Activated CD4-positive, CD25-positive, alpha-beta regulatory T cell (primary cell): ENCODE measurements at regions not wholly inside any gene's neighbourhood (a gene's known extent, or its start where the extent isn't known, plus 50 kb on each side); places are given as distances from the start of the nearest gene placed in this dataset.

Source experiments
- DNase-seq, 4 experiments: peaks; one replicate each; lab custom pipeline; 2025; lab: John Stamatoyannopoulos, UW

GRCh38 chr13:109516186-109516585 is 270.2 kb downstream of the IRS2 start:
- DNase-seq, result no peak

GRCh38 chr13:109510013-109510412 is 276.4 kb downstream of the IRS2 start:
- DNase-seq, result no peak

DNA sequence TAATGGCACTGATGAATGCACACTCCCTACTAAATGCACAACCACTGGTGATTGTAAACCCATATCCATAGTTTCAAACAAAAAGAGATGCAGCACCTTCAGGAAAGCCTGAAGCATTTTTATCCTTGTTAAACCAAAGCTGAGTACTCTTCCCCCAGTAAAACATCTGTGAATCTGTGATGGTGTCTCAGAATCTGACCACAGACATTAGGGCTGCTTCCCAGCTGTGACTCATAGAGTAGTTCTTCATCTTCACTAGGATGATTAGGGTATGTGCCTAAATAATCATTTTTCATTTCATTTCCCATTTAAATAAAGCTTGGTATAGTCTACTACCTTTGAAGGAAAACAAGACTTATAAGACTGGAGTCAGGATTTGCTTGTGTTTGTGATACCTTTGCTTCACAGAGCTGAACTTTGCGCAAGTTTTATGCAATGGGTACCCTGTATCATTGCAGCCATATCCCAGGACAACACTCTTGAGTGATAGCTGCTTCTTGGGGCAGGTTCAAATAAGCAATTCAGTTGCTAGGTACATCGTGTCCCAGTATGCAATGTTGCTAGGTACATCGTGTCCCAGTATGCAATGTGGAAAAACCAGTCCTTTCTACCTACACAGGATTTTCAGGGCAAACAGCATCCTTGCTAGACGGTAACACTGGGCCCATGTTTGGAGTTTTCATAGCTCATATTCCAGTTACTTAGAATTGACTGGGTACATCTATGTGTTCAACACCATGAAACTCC is 277.1 kb downstream of the IRS2 start:
- DNase-seq, result no peak

DNA sequence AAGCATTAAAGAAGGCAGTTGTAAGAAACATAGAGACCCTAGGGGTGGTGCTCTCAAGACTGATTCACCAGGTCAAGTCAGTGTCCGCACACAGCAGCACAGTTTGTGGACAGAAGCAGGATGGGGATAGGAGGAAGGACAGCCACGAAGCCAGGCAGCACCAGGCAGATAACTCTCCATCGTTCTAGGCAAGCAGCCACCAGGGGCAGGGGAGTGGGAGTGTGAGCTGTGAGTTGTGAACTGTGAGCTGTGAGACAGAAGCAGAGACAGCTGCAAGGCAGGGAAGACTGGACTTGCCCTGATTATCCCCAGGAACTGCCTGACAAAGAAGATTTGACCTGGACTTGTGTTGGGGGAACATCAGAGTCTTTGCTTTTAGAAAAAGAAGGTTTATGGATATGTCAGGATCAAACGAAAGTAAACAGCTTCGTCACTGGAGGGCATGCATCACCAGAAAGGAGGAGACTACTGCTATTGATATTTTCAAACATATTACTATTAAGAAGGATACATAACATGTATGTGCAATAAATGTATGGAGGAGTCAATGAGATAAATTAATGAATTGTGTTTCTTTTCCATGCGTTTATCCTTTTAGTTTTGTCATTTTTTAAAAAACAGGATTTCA is 286.1 kb downstream of the IRS2 start:
- no peak for DNase-seq

DNA sequence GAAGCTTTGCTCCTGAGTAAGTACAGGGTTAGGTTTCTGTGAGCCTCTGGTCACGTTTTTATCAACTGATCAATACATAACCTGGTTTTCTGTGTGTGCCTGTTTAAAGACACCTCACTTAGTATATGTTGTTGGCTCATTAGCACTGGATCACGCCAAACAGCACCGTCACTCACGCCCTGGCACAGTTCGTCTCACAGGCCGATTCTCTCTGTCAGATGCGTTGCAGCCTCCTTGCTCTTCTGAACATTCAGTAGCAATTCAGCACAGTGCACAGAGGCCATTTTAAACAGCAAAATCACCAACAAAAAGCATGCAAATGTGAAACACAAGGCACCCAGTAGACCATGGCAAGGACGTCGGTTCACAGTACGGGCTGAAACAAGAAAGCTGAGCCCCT is 288.5 kb downstream of the IRS2 start:
- no peak for DNase-seq

- no peak for DNase-seq
These were observed 290.2 kb downstream of the IRS2 start for GRCh38 chr13:109496216-109496615.

DNA sequence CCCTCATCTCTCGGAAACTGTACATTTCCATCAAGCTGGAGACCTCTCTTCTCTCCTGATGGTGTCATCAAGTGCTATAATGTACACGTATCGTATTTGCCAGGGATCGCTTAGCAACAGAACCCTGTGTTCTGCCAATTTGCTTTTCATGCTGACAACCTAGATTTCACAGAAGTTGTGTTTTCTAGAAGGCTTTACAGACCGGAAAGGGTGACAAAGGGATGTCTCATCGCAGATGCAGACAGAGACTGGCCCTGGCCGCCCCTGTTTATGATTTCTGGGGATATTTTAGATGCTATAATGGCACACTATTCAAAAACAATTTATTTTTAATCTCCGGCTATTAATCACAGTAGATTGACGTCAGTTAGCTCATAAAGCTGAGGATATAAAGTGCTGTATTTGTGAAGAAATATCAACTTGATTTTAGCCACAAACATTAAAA is 291.4 kb downstream of the IRS2 start:
- no peak for DNase-seq

DNA sequence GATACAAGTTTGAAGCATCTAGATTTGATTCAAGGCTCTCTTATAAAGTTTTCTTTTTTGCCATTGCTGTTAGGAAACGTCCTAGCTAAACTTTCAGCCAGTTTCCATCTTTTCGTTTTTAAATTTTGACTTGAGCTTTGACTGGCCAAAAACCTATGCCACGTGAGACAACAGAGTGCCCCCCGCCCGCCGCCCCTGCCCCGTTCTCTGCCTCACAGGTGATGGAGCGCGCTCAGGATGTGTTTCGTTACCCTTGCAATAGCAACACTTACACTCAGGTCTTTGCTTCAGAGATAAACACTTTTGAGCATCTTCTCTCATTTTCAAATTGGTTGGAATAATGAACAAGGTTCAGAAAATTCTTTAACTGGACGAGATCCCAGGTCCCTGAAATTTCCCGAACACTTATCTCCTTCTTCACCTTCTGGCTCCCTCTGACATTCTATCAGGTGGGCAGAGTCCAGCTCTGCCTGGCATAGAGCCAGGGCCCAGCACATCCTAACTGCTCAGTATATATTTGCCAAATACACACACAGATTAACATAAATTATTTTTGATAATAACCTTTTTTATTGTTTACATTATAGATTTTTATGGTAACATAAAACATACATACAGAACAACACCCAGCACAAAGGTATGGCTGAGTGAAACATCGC is 301.1 kb downstream of the IRS2 start:
- DNase-seq, result no peak

DNA sequence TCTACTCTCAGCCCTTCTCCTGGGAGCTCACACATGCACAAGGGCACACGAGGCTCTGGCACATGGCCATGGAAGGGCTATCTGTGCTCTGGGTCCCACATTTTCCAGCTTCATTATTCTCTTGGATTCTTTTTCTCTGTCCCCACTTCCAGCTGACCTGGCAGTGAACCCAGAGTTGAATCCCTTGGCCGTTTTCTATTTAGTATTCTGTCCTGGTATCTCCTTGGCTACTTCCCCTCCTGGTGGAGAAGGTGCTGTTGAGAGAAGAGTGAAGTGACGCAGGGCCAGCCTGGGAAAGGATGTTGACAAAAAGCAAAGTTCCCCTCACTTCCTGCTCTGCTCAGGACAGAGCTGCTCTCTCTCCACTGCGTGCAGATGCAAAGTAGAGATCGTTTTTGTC is 303.1 kb downstream of the IRS2 start:
- DNase-seq, result no peak

DNA sequence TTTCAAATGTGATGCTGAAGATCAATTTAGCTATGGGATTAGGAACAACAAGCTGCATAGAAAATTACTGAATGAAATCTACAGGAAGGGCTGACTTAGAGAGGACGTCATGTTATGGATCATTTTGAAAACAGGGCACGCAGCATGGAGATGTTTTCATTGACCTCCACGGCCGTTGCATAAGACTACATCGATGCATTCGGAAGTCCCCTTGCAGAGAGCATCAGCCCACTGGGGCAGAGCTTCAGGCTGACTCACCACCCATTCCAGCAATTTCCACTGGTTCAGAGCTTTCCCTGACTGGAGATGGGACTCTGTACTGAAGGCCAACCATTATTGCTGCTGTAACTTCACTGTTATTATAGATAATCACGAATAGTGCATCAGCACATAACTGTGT is 305.3 kb downstream of the IRS2 start:
- no peak for DNase-seq

- DNase-seq, result no peak
These were observed 306.1 kb downstream of the IRS2 start for GRCh38 chr13:109480011-109480955.

DNA sequence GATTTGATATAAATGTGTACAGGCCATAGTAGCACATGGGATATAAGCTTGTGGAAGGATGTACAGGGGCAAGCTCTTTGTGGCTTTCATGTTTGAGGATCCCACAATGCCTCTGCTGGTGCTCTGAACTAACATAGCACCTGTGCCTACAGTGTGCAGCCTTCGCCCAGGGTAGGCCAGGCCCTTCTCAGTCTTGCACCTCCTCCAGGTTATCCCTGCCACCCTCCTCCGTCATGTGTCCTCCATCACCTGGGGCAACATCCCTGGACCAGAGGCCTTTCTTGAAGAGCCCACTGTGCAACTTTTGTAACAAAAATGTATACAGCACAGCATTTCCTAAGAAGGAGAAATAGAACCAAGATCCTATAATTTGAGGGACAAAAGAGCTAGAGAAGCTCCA is 306.8 kb downstream of the IRS2 start:
- no peak for DNase-seq

DNA sequence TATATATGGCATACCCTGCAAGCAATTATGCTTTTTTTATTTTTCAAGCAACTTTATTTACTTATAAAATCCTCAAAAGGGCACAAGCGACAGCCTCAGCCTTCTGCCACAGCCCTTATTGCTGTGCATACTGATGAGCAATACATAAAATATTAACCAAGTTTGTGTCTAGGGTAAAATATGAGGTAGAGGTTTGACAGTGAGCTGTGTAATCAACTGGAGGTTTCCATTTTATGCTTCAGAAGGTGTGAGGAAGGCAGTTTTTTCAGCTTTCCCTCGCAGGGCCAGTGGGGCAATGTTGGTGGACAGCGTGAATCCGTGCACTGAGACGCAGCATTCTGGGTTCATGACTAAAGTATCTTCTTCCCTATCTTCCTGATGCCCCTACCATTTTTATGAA is 310.4 kb downstream of the IRS2 start:
- no peak for DNase-seq

DNA sequence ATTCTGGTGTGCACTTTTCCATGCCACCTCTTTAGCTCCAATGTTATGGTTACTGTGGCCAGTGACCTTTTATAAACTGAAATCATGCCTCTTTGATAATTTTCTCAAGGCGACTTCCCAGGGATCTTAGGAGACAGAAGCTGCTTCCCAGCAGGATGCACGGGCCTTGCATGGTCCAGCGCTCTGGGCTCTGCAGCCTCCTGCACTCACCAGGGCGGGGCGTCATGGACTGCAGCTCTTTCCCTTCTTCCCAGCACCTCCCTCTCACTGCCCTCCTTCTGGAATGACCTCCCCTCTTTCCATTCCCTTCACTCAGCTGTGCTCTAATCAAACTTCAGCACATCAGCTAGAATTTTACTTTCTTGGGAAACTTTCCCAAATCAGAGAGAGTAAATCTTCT is 318.3 kb downstream of the IRS2 start:
- DNase-seq, result no peak

- DNase-seq, result no peak
These were observed 321.2 kb downstream of the IRS2 start for GRCh38 chr13:109465148-109465547.

DNA sequence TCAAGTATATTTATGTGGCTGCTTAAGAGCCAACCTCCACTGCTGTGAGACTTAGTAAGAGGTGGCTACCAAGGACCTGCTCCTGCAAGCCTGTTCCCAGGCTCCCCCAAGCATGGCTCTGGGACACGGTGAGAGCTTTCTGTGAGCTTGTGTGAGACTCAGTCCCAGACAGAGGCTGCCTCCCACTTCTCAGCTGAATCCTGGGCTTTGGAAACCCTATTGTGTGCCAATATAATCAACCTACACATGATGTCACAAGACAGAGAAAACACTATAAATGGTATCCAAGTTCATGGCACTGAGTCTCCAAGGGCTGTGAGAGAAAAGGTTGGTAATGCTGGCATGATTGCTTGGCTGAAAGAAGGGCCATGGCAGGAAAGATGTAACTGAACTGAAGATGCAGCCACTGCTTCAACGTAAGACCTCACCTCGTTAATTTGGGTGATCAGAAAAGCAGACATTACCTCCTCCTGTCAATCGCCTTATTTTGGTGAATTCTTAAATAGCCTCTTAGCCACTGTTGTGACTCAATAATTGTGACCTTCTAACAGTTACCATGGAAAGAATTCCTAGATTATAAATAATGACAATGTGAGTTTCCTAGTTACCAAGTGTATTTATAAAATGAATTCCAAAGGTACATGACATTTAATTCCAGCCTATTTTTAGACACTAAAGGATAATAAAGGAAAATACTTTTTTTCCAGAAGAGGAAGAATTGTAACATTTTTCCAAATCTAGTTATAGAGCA is 332.0 kb downstream of the IRS2 start:
- DNase-seq, result no peak

GRCh38 chr13:109451726-109452125 is 334.7 kb downstream of the IRS2 start:
- DNase-seq, result no peak

- no peak for DNase-seq
These were observed 337.8 kb downstream of the IRS2 start for GRCh38 chr13:109448629-109449028.

GRCh38 chr13:109447667-109448066 is 338.7 kb downstream of the IRS2 start:
- no peak for DNase-seq

GRCh38 chr13:109440320-109440719 is 346.1 kb downstream of the IRS2 start:
- no peak for DNase-seq

GRCh38 chr13:109439813-109440212 is 346.6 kb downstream of the IRS2 start:
- no peak for DNase-seq
